GM23338 (cell line): ENCODE measurements at regions not wholly inside any gene's neighbourhood (a gene's known extent, or its start where the extent isn't known, plus 50 kb on each side); places are given as distances from the start of the nearest gene placed in this dataset.

Experiments
- CREB1 ChIP-seq: fragments of 250-450 bp; sonication (Bioruptor Pico); IDR thresholded peaks from 2 replicates; pipeline ENCODE4 v1.5.0; 2020; ENCODE audit warnings: low read depth, mild to moderate bottlenecking, moderate library complexity
- CTCF ChIP-seq, 2 experiments: fragments of 200-600 bp in 1 of 2; sonication (generic) in 1 of 2; conservative IDR thresholded peaks; 2 replicates each; pipeline versions ENCODE4 v1.5.1 to v1.6.1; 2016 to 2017; ENCODE audit warnings: antibody characterized with exemption in 2 of 2, low read depth in 2 of 2, mild to moderate bottlenecking in 2 of 2, moderate library complexity in 1 of 2
- EZH2 ChIP-seq: fragments of 200-600 bp; sonication (generic); IDR thresholded peaks from one replicate; pipeline ENCODE4 v1.8.0; 2017; ENCODE audit warnings: antibody characterized with exemption, mild to moderate bottlenecking, low read depth; ENCODE audit not compliant: unreplicated experiment
- EZH2phosphoT487 ChIP-seq: fragments of 200-600 bp; sonication (generic); IDR thresholded peaks from one replicate; pipeline ENCODE4 v1.8.1; 2018; ENCODE audit warnings: antibody characterized with exemption; ENCODE audit not compliant: unreplicated experiment
- JUNB ChIP-seq: IDR thresholded peaks from one replicate; pipeline ENCODE4 v1.6.1; 2016; ENCODE audit warnings: antibody characterized with exemption; ENCODE audit not compliant: unreplicated experiment
- NANOG ChIP-seq: IDR thresholded peaks from 2 replicates; pipeline ENCODE4 v1.6.1; 2016; ENCODE audit warnings: antibody characterized with exemption, borderline replicate concordance
- POLR2AphosphoS5 ChIP-seq: IDR thresholded peaks from 2 replicates; pipeline ENCODE4 v1.6.1; 2016; ENCODE audit warnings: antibody characterized with exemption, low read depth
- REST ChIP-seq: IDR thresholded peaks from one replicate; pipeline ENCODE4 v1.6.1; 2018; ENCODE audit warnings: antibody characterized with exemption; ENCODE audit not compliant: unreplicated experiment
- STAT1 ChIP-seq: IDR thresholded peaks from one replicate; pipeline ENCODE4 v1.6.1; 2016; ENCODE audit warnings: antibody characterized with exemption; ENCODE audit not compliant: unreplicated experiment
- ZNF114 ChIP-seq: fragments of 250-450 bp; sonication (Bioruptor Pico); IDR thresholded peaks from 2 replicates; pipeline ENCODE4 v1.5.0; 2020; ENCODE audit warnings: mild to moderate bottlenecking, moderate library complexity

- no peak for TF ChIP-seq EZH2
- TF ChIP-seq JUNB, result no peak
- no peak for TF ChIP-seq NANOG
- no peak for TF ChIP-seq CTCF (conservative IDR thresholded peaks at IDR 0.05; ENCODE audit: low read depth in 2 of 2)
- no peak for TF ChIP-seq POLR2AphosphoS5
- no peak for TF ChIP-seq REST
- no peak for TF ChIP-seq CREB1 (CRISPR knock-in tag)
- TF ChIP-seq ZNF114 (CRISPR knock-in tag), result no peak
- no peak for TF ChIP-seq EZH2phosphoT487
- no peak for TF ChIP-seq STAT1
Measured at GRCh38 chr10:3238115-3238871, 65.7 kb upstream of the PITRM1 start.
